Right lobe of liver (tissue), 6 donors: ENCODE measurements at regions not wholly inside any gene's neighbourhood (a gene's known extent, or its start where the extent isn't known, plus 50 kb on each side); places are given as distances from the start of the nearest gene placed in this dataset.

Experiments used
- ATAC-seq, 4 donors: fragments of 200-7000 bp; cut with Tn5 transposase; one replicate each; pipeline ENCODE4 v1.9.1; 2020; ENCODE audit warnings: mild to moderate bottlenecking in 4 of 4, moderate library complexity in 4 of 4
- DNase-seq, 3 donors: peaks; one replicate each; pipeline ENCODE4 v3.0.0-alpha.2; 2020
- H3K27ac ChIP-seq, 3 donors: fragments of 200-600 bp; one replicate each; pipeline ENCODE4 v1.8.0; 2022
- H3K27me3 ChIP-seq, 2 donors: fragments of 200-600 bp; one replicate each; pipeline ENCODE4 v1.8.0; 2022
- H3K36me3 ChIP-seq, 4 donors: fragments of 200-600 bp; sonication (generic) in 1 of 4; one replicate each; pipeline versions ENCODE4 v1.5.1 to v1.8.0; 2017 to 2022; ENCODE audit warnings: control low read depth in 1 of 4
- H3K4me1 ChIP-seq, 4 donors: fragments of 200-600 bp; sonication (generic) in 1 of 4; one replicate each; pipeline versions ENCODE4 v1.5.1 to v1.8.0; 2017 to 2022; ENCODE audit warnings: control low read depth in 1 of 4
- H3K4me3 ChIP-seq, 3 donors: fragments of 200-600 bp; one replicate each; pipeline ENCODE4 v1.8.0; 2022
- H3K9me3 ChIP-seq, 4 donors: fragments of 200-600 bp; sonication (generic) in 1 of 4; one replicate each; pipeline versions ENCODE4 v1.5.1 to v1.8.0; 2017 to 2022; ENCODE audit warnings: control low read depth in 1 of 4
- POLR2A ChIP-seq: fragments of 450-650 bp; IDR thresholded peaks from one replicate; pipeline ENCODE4 v1.6.1; 2017; ENCODE audit warnings: antibody characterized with exemption, mild to moderate bottlenecking
- WGBS: methylation state at CpG from one replicate; pipeline ENCODE4 v1.1.6; 2018; ENCODE audit warnings: low coverage, low lambda C conversion rate; ENCODE audit not compliant: insufficient coverage; ENCODE audit errors: missing lambda C conversion rate; 5-methylcytosine and 5-hydroxymethylcytosine counted together
- intact Hi-C, 2 donors: fragments of 100-400 bp; cut with DNase I; formaldehyde crosslinking; loops; one replicate each; pipeline versions ENCODE4 v1.11.2 to v1.14.1; 2022
- TF ChIP-seq, protein P1 (sequence below), 4 donors: fragments of 200-600 bp in 3 of 4; fragments of 450-650 bp in 1 of 4; IDR thresholded peaks; one replicate each; pipeline versions ENCODE4 v1.5.1 to v1.8.0; 2016 to 2022; ENCODE audit warnings: antibody characterized with exemption in 4 of 4, mild to moderate bottlenecking in 2 of 4
- donor health status: DM: no; HTN: yes; CAD: no.
- donor health status: DM: no; HTN: no; CAD: no.
- donor health status: DM: no; HTN: no; CAD: no.
- donor health status: DM: no; HTN: yes; CAD: no.
- donor health status: DM: no; HTN: yes; CAD: no.

DNA sequence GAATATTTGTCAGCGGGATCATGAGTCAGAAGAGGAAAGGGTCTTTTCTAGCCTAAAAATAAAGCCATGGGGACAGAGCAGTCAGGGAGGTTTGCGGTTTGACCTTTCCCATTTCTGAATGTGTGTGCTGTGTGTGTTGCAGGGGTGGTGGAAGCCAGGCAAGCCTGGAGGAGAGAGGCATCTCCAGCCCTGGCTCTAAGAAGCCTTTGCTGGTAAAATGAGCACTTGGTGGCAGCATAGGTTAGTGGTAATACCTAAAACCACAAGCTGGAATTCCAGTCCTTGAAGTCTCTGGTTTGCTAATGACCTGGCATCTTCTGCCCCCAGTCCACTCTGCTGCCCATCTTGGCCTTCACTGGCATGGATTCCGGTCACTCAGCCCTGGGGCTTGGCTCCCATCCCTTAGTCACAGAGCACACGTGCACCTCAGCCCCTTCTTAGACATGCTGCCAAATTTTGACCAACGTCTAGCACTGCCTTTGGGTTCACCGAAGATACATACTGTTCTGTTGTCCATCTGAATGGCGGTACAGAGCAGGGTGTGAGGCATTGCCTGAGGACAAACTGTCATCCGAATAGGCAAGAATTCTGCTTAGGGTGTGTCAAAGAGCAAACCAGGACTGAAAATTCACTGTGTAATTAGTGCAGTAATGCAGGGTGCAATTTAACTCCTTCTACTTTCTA lies 52.7 kb downstream of the KCNA5 start:
- DNase-seq (no peak), ATAC-seq (no peak)
- Histone ChIP-seq H3K36me3 (no peaks in the 10 kb centered on the region), H3K4me3 (no peak overlapping the region), H3K9me3 (no peaks in the 10 kb centered on the region), H3K27me3 (no peaks in the 10 kb centered on the region), H3K4me1 (no peaks in the 10 kb centered on the region), H3K27ac (no peak overlapping the region)
- 49% methylated on average over 7 of the region's 8 CpGs for WGBS
- intact Hi-C loops, result no loop called here
- TF ChIP-seq, protein P1, sequence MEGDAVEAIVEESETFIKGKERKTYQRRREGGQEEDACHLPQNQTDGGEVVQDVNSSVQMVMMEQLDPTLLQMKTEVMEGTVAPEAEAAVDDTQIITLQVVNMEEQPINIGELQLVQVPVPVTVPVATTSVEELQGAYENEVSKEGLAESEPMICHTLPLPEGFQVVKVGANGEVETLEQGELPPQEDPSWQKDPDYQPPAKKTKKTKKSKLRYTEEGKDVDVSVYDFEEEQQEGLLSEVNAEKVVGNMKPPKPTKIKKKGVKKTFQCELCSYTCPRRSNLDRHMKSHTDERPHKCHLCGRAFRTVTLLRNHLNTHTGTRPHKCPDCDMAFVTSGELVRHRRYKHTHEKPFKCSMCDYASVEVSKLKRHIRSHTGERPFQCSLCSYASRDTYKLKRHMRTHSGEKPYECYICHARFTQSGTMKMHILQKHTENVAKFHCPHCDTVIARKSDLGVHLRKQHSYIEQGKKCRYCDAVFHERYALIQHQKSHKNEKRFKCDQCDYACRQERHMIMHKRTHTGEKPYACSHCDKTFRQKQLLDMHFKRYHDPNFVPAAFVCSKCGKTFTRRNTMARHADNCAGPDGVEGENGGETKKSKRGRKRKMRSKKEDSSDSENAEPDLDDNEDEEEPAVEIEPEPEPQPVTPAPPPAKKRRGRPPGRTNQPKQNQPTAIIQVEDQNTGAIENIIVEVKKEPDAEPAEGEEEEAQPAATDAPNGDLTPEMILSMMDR (IDR thresholded peaks at IDR 0.05), result no peak
- no peak for TF ChIP-seq POLR2A

DNA sequence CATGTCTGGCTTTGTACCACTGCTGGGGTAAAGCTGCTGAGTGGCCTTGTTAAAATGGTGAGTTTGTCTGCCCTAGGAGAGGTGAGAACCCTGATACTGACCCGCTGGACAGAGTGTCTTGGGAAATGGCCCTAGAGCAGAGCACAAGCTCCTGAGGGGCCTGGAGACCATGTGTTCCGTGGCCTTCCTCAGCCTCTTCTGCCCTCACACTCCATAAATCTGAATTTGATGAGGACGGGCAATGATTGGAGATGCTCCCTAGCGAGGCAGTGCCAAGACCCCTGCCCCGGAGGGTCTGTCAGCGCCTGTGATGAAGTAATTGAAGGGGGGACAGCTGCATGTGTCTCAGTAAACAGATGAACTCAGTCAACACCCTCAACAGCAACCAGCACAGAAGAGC lies 54.1 kb downstream of the KCNA5 start:
- WGBS, result 66% methylated on average over 4 of the region's 6 CpGs
- Histone ChIP-seq H3K4me3 (no peak overlapping the region), H3K27ac (no peak overlapping the region), H3K9me3 (no peaks in the 10 kb centered on the region), H3K4me1 (no peaks in the 10 kb centered on the region), H3K27me3 (no peaks in the 10 kb centered on the region), H3K36me3 (no peaks in the 10 kb centered on the region)
- ATAC-seq (no peak), DNase-seq (no peak)
- intact Hi-C loops, result no loop called here
- TF ChIP-seq, protein P1 (IDR thresholded peaks at IDR 0.05), result no peak
- no peak for TF ChIP-seq POLR2A

DNA sequence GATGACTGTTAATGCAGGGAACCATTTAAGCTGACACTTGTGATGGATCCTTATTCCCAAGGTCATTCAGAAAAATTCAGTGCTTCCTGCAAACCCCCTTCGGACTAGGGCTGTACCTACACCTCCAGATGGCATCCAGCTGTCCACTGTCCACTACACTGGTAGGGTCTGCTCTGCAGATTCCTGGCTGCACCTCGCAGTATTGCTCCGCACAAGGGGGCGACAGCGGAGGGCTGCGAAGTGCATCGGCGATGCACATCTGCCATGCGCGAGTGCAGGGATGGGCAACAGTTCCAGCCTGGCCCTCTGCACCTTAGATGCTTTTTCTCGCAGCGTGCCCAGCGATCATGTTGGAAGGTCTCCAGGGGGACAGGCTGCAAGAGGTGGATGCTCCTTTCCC lies 55.5 kb downstream of the KCNA5 start:
- ATAC-seq (no peak), DNase-seq (no peak)
- intact Hi-C loops, result no loop called here
- Histone ChIP-seq H3K27ac (no peak overlapping the region), H3K4me3 (no peak overlapping the region), H3K27me3 (no peaks in the 10 kb centered on the region), H3K9me3 (no peaks in the 10 kb centered on the region), H3K4me1 (no peaks in the 10 kb centered on the region), H3K36me3 (no peaks in the 10 kb centered on the region)
- no peak for TF ChIP-seq POLR2A
- TF ChIP-seq, protein P1 (IDR thresholded peaks at IDR 0.05), result no peak
- WGBS, result 69% methylated on average over 4 of the region's 13 CpGs

DNA sequence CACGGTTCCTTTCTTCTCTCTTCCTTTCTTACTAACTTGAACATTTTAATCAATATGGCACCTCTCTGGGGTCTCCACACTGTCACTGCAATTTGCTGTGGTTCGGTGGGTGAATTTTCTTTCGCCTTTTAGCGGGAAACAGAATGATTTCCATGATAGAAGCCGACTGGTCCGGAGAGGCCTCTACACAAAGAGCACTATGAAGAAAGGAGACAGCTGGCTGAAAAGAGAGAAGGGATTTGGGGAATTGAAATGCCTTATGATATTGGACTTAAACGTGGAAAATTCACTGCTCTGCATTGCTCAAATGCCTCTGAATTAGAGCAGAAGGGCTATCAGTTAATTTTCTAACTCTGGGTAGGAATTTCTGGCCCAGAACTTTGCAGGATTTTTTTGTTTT lies 55.9 kb downstream of the KCNA5 start:
- intact Hi-C loops, result no loop called here
- Histone ChIP-seq H3K27me3 (no peaks in the 10 kb centered on the region), H3K4me3 (no peak overlapping the region), H3K9me3 (no peaks in the 10 kb centered on the region), H3K36me3 (no peaks in the 10 kb centered on the region), H3K27ac (no peak overlapping the region), H3K4me1 (no peaks in the 10 kb centered on the region)
- no peak for TF ChIP-seq POLR2A
- TF ChIP-seq, protein P1 (IDR thresholded peaks at IDR 0.05), result no peak
- DNase-seq (no peak), ATAC-seq (no peak)
- WGBS, result 49% methylated on average over 7 of the region's 7 CpGs

DNA sequence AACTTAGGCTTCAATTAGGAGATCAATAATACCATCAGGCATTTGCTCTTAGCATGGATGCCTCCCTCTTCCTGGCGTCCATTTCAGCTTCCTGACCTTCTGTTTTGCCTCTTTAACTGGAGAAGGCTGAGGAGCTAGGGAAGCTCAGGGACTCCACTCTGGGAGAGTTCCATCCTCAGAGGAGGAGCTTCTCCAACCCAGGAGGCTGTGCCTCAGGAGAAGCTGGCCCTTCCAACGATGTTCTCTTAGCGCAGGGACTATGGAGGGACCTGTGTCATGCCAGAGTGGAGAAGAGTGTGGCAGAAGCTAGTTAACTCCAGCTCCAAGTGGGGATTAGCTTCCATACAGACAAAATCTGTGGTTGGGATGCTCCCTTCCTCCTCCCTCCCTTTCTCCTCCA lies 58.0 kb downstream of the KCNA5 start:
- no peak for ATAC-seq

More for the DNA sequence above, 58.0 kb downstream of the KCNA5 start:
- Histone ChIP-seq H3K4me1 (no peaks in the 10 kb centered on the region), H3K4me3 (no peak overlapping the region), H3K9me3 (no peaks in the 10 kb centered on the region), H3K27me3 (no peaks in the 10 kb centered on the region), H3K36me3 (no peaks in the 10 kb centered on the region), H3K27ac (no peak overlapping the region)
- intact Hi-C loops, result no loop called here
- no peak for DNase-seq
- TF ChIP-seq, protein P1 (IDR thresholded peaks at IDR 0.05), result no peak
- no peak for TF ChIP-seq POLR2A
- 63% methylated on average over 1 of the region's 3 CpGs for WGBS
